ENCODE measurements at regions not wholly inside any gene's neighbourhood (a gene's known extent, or its start where the extent isn't known, plus 50 kb on each side); places are given as distances from the start of the nearest gene placed in this dataset.

DNA sequence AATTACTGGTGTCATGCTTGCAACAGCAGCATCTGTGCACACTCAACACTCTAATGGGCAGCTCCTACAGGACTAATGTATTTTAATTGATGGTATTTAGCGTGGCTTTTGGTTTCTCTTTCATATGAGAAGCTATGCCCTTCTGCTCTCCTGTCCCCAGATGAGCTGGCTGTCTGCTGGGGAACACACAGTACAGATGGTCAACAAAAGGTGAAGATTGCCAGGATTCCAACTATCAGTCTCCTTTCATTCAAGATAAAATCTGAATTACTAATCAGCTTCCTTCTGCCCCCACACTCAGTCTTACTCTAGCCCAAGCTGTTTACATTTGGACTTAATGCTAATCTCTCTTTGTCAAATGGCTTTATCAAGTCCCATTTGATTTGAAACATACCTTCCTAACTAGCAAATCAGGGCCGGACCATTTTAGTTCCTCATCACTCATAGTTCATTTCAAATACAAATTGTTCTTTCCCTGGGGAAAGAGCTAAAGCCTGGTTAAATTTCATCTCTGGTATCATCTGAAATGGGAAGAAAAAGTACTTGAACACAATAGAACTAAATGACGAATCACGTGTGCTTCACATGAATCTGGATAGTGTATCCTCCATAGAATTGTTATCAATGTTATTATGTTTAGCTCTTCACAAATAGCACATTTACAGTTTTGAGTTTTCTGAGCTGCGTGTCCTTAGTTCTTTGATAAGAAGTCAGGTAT, 988.0 kb downstream of the PCDH17 start:
- no peak for DNase-seq (ENCODE audit: low read depth, low spot score)
- H3K9me3 ChIP-seq (ENCODE audit: control insufficient read depth, insufficient read depth, low read length), result no peaks in the 10 kb centered on the region
- H3K36me3 ChIP-seq (ENCODE audit: control insufficient read depth, insufficient read depth, low read length), result no peaks in the 10 kb centered on the region
- WGBS (ENCODE audit: insufficient coverage, insufficient read length), result no CpG with 5 or more reads among the region's 5 CpGs
- no peak overlapping the region for H3K4me3 ChIP-seq (ENCODE audit: low read length)
- no peaks in the 10 kb centered on the region for H3K27me3 ChIP-seq (ENCODE audit: control insufficient read depth, insufficient read depth, low read length)
- H3K27ac ChIP-seq (ENCODE audit: low read length), result no peak overlapping the region
- no peaks in the 10 kb centered on the region for H3K4me1 ChIP-seq (ENCODE audit: control insufficient read depth, insufficient read depth, low read length)

DNA sequence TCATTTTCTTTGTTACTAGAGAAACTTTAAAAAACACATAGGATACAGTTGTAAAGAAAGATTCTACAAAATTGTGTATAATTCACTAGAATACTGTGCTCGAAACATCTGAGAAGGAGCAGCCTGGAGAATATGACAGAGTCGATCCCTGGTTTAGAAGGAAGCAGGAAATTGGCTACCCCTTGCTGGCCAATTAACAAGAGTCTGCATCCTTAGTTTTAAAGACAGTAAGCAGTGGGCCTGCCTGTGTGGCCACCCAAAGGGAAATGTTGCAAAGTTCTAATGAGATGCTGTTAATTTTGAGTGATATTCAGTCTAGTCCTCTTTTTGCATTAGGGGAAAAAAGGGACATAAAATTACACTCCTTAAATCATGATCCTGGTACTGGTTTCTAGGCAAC, 988.6 kb downstream of the PCDH17 start:
- Histone ChIP-seq H3K4me1 (ENCODE audit: control insufficient read depth, insufficient read depth, low read length) (no peaks in the 10 kb centered on the region), H3K27ac (ENCODE audit: low read length) (no peak overlapping the region), H3K36me3 (ENCODE audit: control insufficient read depth, insufficient read depth, low read length) (no peaks in the 10 kb centered on the region), H3K4me3 (ENCODE audit: low read length) (no peak overlapping the region), H3K9me3 (ENCODE audit: control insufficient read depth, insufficient read depth, low read length) (no peaks in the 10 kb centered on the region), H3K27me3 (ENCODE audit: control insufficient read depth, insufficient read depth, low read length) (no peaks in the 10 kb centered on the region)
- no CpG with 5 or more reads among the region's 2 CpGs for WGBS (ENCODE audit: insufficient coverage, insufficient read length)
- DNase-seq (ENCODE audit: low read depth, low spot score), result no peak

DNA sequence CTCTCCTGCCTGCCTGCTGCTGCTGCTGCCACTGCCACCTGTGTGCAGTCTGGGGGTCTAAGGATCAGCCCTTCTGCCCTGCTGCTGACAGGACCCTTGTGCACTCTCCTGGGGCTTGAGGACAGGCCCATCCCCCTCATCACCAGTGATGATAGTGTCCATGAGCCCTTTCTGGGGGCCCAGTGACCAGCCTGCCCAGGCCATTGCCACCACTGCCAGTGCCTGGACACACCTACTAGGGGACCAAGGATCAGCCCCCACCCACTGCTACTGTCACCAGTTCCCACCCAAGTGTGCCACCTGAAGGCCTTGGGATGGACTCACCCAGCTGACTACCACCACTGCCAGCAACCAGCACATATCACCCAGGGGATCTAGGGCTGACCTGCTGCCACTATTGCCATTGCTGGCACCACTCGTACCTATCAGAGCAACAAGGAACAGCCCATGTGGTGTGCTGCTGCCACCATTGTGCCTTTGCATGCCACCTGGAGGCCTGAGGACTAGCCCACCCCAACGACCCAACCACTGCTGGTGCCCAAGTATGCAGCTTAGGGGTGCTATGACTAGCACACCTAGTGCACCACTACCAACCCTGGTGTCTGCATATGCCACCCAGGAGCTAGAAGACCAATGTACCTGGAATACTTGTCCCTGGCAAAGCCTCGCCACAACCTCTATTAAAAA, 994.3 kb downstream of the PCDH17 start:
- Histone ChIP-seq H3K4me3 (ENCODE audit: low read length) (no peak overlapping the region; the same call in 1 of the 2 replicates), H3K4me1 (ENCODE audit: control insufficient read depth, insufficient read depth, low read length) (no peaks in the 10 kb centered on the region), H3K27me3 (ENCODE audit: control insufficient read depth, insufficient read depth, low read length) (no peaks in the 10 kb centered on the region), H3K36me3 (ENCODE audit: control insufficient read depth, insufficient read depth, low read length) (no peaks in the 10 kb centered on the region), H3K27ac (ENCODE audit: low read length) (no peak overlapping the region), H3K9me3 (ENCODE audit: control insufficient read depth, insufficient read depth, low read length) (no peaks in the 10 kb centered on the region)
- WGBS (ENCODE audit: insufficient coverage, insufficient read length), result no CpG with 5 or more reads among the region's 3 CpGs
- no peak for DNase-seq (ENCODE audit: low read depth, low spot score)

DNA sequence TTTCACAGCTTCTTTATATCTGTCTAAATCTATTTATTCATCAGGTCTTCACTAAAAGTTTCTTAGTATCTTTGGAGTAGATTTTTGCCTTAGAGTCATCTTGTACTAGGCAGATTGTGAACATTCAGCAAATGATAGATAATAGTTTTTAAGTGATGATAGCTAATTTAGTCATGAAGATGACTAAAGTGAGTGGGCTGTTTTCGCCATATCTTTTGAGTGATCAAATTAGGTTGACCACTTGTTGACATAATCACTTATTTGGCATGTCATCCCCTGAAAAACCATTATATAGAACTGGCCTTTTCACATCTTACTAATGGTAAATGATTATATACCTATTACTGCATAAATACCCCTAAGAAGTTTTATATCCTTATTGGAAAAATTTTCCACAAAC, 999.2 kb downstream of the PCDH17 start:
- H3K9me3 ChIP-seq (ENCODE audit: control insufficient read depth, insufficient read depth, low read length), result no peaks in the 10 kb centered on the region
- no CpG with 5 or more reads among the region's 1 CpG for WGBS (ENCODE audit: insufficient coverage, insufficient read length)
- no peak overlapping the region for H3K27ac ChIP-seq (ENCODE audit: low read length)
- H3K4me1 ChIP-seq (ENCODE audit: control insufficient read depth, insufficient read depth, low read length), result no peaks in the 10 kb centered on the region
- no peak overlapping the region for H3K4me3 ChIP-seq (ENCODE audit: low read length)
- H3K36me3 ChIP-seq (ENCODE audit: control insufficient read depth, insufficient read depth, low read length), result no peaks in the 10 kb centered on the region
- H3K27me3 ChIP-seq (ENCODE audit: control insufficient read depth, insufficient read depth, low read length), result no peaks in the 10 kb centered on the region
- no peak for DNase-seq (ENCODE audit: low read depth, low spot score)

DNA sequence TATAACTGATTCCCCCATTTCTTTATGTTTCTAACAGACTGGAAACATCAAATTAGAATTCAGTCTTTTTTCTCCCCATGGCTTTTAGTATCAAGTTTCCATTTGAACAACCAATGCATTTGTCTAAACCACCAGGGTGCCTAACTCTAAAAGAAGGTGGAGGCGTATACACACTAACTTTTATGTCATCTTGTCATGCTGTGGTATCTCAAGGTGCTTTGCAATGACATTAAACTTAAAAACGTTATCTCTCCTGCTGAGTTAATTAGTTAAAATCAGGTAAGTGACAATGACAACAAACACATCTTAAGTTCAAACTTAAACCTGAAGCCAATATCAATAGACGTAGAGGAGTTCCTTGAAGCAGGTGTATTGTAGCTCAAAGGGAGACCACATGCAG, 1001.7 kb downstream of the PCDH17 start:
- H3K4me3 ChIP-seq (ENCODE audit: low read length), result no peak overlapping the region
- DNase-seq (ENCODE audit: low read depth, low spot score), result no peak
- H3K4me1 ChIP-seq (ENCODE audit: control insufficient read depth, insufficient read depth, low read length), result no peaks in the 10 kb centered on the region
- no peaks in the 10 kb centered on the region for H3K27me3 ChIP-seq (ENCODE audit: control insufficient read depth, insufficient read depth, low read length)
- H3K27ac ChIP-seq (ENCODE audit: low read length), result no peak overlapping the region
- no peaks in the 10 kb centered on the region for H3K9me3 ChIP-seq (ENCODE audit: control insufficient read depth, insufficient read depth, low read length)
- H3K36me3 ChIP-seq (ENCODE audit: control insufficient read depth, insufficient read depth, low read length), result no peaks in the 10 kb centered on the region
- no CpG with 5 or more reads among the region's 3 CpGs for WGBS (ENCODE audit: insufficient coverage, insufficient read length)

DNA sequence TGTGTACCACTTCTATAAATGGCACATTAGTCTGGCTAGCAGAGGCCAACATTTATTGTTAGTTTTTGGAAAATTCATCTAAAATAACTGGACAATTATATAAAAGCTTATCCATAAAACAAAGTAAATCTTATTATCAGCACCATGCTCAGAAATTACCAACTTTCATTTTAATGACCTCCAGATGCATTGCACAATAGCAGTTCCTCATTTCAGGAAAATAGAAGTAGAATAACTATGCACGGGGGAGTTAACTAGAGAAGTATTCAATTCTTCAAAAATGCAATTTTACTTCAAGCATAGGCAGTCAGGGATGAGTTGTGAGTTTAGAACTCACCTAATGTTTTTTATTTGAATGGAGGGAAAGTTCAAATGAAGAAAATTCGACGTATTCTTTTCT, 1023.5 kb downstream of the PCDH17 start:
- no peak for DNase-seq (ENCODE audit: low read depth, low spot score)
- Histone ChIP-seq H3K4me1 (ENCODE audit: control insufficient read depth, insufficient read depth, low read length) (no peaks in the 10 kb centered on the region), H3K4me3 (ENCODE audit: low read length) (no peak overlapping the region), H3K36me3 (ENCODE audit: control insufficient read depth, insufficient read depth, low read length) (no peaks in the 10 kb centered on the region), H3K9me3 (ENCODE audit: control insufficient read depth, insufficient read depth, low read length) (no peaks in the 10 kb centered on the region), H3K27ac (ENCODE audit: low read length) (no peak overlapping the region), H3K27me3 (ENCODE audit: control insufficient read depth, insufficient read depth, low read length) (no peaks in the 10 kb centered on the region)
- WGBS (ENCODE audit: insufficient coverage, insufficient read length), result no CpG with 5 or more reads among the region's 3 CpGs

DNA sequence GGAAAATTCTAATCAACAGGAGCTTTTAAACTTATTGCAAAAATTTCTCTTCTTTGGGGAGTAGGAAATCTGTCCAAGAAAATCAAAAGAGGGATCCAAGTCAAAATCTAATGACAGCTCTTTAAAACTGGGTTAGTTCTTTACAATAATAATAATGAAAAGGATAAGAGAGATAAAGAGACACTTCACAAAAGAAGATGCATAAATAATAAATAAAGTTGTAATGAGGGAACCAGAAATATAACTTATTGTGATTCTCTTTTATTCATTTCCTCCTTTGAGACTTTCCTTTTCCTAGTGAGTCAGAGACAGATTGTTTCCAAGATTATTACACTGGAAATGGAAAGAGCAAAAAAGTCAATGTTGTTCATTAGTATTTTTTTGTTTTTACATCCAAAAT, 1029.3 kb downstream of the PCDH17 start:
- DNase-seq (ENCODE audit: low read depth, low spot score), result no peak
- no peaks in the 10 kb centered on the region for H3K36me3 ChIP-seq (ENCODE audit: control insufficient read depth, insufficient read depth, low read length)
- no peaks in the 10 kb centered on the region for H3K4me1 ChIP-seq (ENCODE audit: control insufficient read depth, insufficient read depth, low read length)
- H3K27ac ChIP-seq (ENCODE audit: low read length), result no peak overlapping the region
- no peak overlapping the region for H3K4me3 ChIP-seq (ENCODE audit: low read length)
- H3K9me3 ChIP-seq (ENCODE audit: control insufficient read depth, insufficient read depth, low read length), result no peaks in the 10 kb centered on the region
- H3K27me3 ChIP-seq (ENCODE audit: control insufficient read depth, insufficient read depth, low read length), result no peaks in the 10 kb centered on the region

DNA sequence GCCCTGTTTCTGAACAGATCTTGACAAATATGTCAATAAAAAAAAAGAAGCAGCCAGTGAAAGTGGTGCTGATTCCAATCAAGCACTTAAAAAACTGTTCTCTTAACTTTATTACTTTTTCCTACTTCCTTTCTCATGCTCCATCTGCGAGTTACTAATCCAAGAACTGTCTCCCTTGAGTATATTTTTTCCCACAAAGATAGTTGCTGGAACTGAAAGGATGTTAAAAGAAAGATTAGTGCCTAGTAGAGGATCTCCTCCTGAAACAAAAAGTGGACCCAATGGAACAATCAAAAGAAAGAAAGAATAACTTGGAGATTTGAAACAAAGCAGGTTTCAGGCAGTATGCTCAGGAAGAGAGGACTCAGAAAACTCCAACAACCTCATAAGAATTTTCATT, 1034.8 kb downstream of the PCDH17 start:
- H3K9me3 ChIP-seq (ENCODE audit: control insufficient read depth, insufficient read depth, low read length), result no peaks in the 10 kb centered on the region
- no peak for DNase-seq (ENCODE audit: low read depth, low spot score)
- H3K36me3 ChIP-seq (ENCODE audit: control insufficient read depth, insufficient read depth, low read length), result no peaks in the 10 kb centered on the region
- WGBS (ENCODE audit: insufficient coverage, insufficient read length), result no CpG with 5 or more reads among the region's 1 CpG
- no peaks in the 10 kb centered on the region for H3K27me3 ChIP-seq (ENCODE audit: control insufficient read depth, insufficient read depth, low read length)
- no peak overlapping the region for H3K27ac ChIP-seq (ENCODE audit: low read length)
- no peak overlapping the region for H3K4me3 ChIP-seq (ENCODE audit: low read length)
- H3K4me1 ChIP-seq (ENCODE audit: control insufficient read depth, insufficient read depth, low read length), result no peaks in the 10 kb centered on the region

DNA sequence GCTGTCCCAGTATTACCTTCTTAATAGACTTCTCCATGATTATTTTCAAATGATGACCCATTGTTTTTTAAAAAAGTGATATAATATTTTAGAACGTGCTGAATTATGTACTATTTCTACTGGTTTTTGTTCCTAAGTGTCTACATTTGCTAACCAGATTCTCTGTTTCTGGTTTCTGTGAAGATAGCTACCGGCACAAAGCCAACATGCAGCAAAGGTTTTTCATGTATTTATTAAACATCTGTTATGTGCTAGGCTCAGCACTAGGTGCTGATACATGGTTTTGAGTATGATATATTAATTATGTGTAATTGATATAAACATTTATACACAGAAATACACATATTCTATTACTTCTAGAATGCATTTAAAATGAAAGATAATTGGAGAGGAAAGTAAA, 1035.6 kb downstream of the PCDH17 start:
- no peaks in the 10 kb centered on the region for H3K9me3 ChIP-seq (ENCODE audit: control insufficient read depth, insufficient read depth, low read length)
- WGBS (ENCODE audit: insufficient coverage, insufficient read length), result no CpG with 5 or more reads among the region's 2 CpGs
- DNase-seq (ENCODE audit: low read depth, low spot score), result no peak
- no peaks in the 10 kb centered on the region for H3K27me3 ChIP-seq (ENCODE audit: control insufficient read depth, insufficient read depth, low read length)
- no peaks in the 10 kb centered on the region for H3K4me1 ChIP-seq (ENCODE audit: control insufficient read depth, insufficient read depth, low read length)
- no peak overlapping the region for H3K27ac ChIP-seq (ENCODE audit: low read length)
- H3K4me3 ChIP-seq (ENCODE audit: low read length), result no peak overlapping the region
- no peaks in the 10 kb centered on the region for H3K36me3 ChIP-seq (ENCODE audit: control insufficient read depth, insufficient read depth, low read length)

DNA sequence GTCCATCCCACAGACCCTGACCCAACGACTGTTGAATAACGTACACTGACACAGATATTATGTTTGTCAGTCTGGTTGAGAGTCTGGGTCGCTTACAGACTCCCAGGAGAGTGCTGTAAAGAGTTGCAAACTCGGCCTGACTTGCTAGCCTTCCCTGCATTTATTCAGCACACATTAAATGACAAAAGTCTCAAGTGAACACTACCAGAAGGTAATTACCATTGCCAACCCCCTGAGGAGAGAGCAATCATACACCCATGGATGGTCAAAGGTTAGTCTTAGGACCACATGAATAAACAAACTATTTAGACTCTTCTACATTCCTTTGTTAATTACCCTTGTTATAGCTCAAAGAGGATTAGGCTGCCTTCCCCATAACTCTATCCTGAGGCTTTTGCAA, 1048.6 kb downstream of the PCDH17 start:
- H3K36me3 ChIP-seq (ENCODE audit: control insufficient read depth, insufficient read depth, low read length), result no peaks in the 10 kb centered on the region
- H3K27me3 ChIP-seq (ENCODE audit: control insufficient read depth, insufficient read depth, low read length), result no peaks in the 10 kb centered on the region
- peak; percentile 43 for DNase-seq (ENCODE audit: low read depth, low spot score)
- H3K4me3 ChIP-seq (ENCODE audit: low read length), result no peak overlapping the region
- H3K4me1 ChIP-seq (ENCODE audit: control insufficient read depth, insufficient read depth, low read length), result no peaks in the 10 kb centered on the region; the same call in 1 of the 2 replicates
- WGBS (ENCODE audit: insufficient coverage, insufficient read length), result no CpG with 5 or more reads among the region's 4 CpGs
- no peaks in the 10 kb centered on the region for H3K9me3 ChIP-seq (ENCODE audit: control insufficient read depth, insufficient read depth, low read length)
- no peak overlapping the region for H3K27ac ChIP-seq (ENCODE audit: low read length)

DNA sequence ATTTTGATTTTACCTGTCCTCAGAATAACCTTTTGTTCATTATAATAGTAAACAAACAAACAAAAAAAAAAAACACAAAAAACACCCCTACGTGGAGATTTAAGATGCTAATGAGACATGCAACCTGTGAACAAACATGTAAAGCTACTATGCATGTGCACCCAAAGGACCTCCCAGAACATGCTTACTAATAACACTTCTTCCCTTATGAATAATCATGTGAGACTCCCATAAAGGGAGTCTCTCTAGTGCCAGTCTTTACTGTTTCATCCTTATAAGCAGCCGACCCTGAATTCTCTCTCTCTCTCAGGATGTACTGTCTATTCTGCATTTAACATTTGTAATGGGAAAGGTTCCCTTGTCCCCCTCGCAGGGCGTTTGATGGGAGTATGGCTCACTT, 1051.1 kb downstream of the PCDH17 start:
- no peak overlapping the region for H3K27ac ChIP-seq (ENCODE audit: low read length)
- no peak overlapping the region for H3K4me3 ChIP-seq (ENCODE audit: low read length)
- no peaks in the 10 kb centered on the region for H3K9me3 ChIP-seq (ENCODE audit: control insufficient read depth, insufficient read depth, low read length)
- no CpG with 5 or more reads among the region's 4 CpGs for WGBS (ENCODE audit: insufficient coverage, insufficient read length)
- DNase-seq (ENCODE audit: low read depth, low spot score), result no peak
- no peaks in the 10 kb centered on the region for H3K36me3 ChIP-seq (ENCODE audit: control insufficient read depth, insufficient read depth, low read length)
- H3K4me1 ChIP-seq (ENCODE audit: control insufficient read depth, insufficient read depth, low read length), result no peaks in the 10 kb centered on the region; the same call in 1 of the 2 replicates
- no peaks in the 10 kb centered on the region for H3K27me3 ChIP-seq (ENCODE audit: control insufficient read depth, insufficient read depth, low read length)
